K562 (cell line): ENCODE measurements at regions not wholly inside any gene's neighbourhood (a gene's known extent, or its start where the extent isn't known, plus 50 kb on each side); places are given as distances from the start of the nearest gene placed in this dataset.

ENCODE experiments used
- ATAC-seq: fragments of 200-7000 bp; cut with Tn5 transposase; 3 replicates; pipeline ENCODE4 v1.9.1; 2020; ENCODE audit warnings: moderate library complexity
- BruUV-seq: library from RNA; stranded (reverse); fragments of 400-500 nt; replicated peaks from 2 replicates; lab custom pipeline; 2021; lab: Mats Ljungman, UMichigan
- CTCF ChIA-PET: fragments of 300-600 bp; formaldehyde crosslinking; extraction: SDS; loops from one replicate; lab custom pipeline; 2021; ENCODE audit warnings: low intra/inter-chr PET ratio; lab: Yijun Ruan, JAX
- POLR2A ChIA-PET: fragments of 300-600, 350-650 bp; sonication (Branson Sonifier 250); formaldehyde crosslinking; extraction: SDS; loops from one replicate; lab custom pipeline; 2021; ENCODE audit warnings: antibody characterized with exemption, inconsistent platforms; lab: Yijun Ruan, JAX
- DNase-seq, 4 experiments: peaks; one replicate each; pipeline versions ENCODE4 v3.0.0 to v3.0.0-alpha.2; 2011 to 2018; ENCODE audit warnings: low spot score in 3 of 4, mixed read lengths in 3 of 4; ENCODE audit errors: extremely low read depth in 1 of 4
- FAIRE-seq: peaks from 2 replicates; lab custom pipeline; 2011; peaks lifted over from hg19 to GRCh38; lab: Jason Lieb, UNC
- H2AFZ ChIP-seq: 2 replicates; pipeline ENCODE4 v1.6.0; 2011; ENCODE audit warnings: low read depth, low read length, control low read depth, inconsistent platforms
- H3K27ac ChIP-seq: fragments of 200-600 bp; 3 replicates; pipeline ENCODE4 v1.8.0; 2011; ENCODE audit warnings: low read depth, mild to moderate bottlenecking, control low read depth, inconsistent platforms, low read length, moderate library complexity, mixed read lengths; ENCODE audit errors: extremely low read depth
- H3K27me3 ChIP-seq, 2 experiments: fragments of 300-600 bp in 1 of 2; 2 replicates in 1 of 2; 3 replicates in 1 of 2; pipeline versions ENCODE4 v1.6.0 to v1.8.0; 2011; ENCODE audit warnings: inconsistent platforms in 2 of 2, low read length in 2 of 2, mild to moderate bottlenecking in 1 of 2, mixed read lengths in 1 of 2, moderate library complexity in 1 of 2; ENCODE audit not compliant: control insufficient read depth in 2 of 2, insufficient read depth in 2 of 2
- H3K36me3 ChIP-seq: fragments of 300-600 bp; 3 replicates; pipeline ENCODE4 v1.8.0; 2011; ENCODE audit warnings: mild to moderate bottlenecking, low read length, inconsistent platforms; ENCODE audit not compliant: control insufficient read depth, insufficient read depth
- H3K4me1 ChIP-seq, 2 experiments: fragments of 200-600 bp in 1 of 2; replicated peaks in 1 of 2; 2 replicates in 1 of 2; 3 replicates in 1 of 2; pipeline versions ENCODE4 v1.5.1 to v1.8.0; 2011; ENCODE audit warnings: inconsistent platforms in 2 of 2, low read length in 2 of 2, mild to moderate bottlenecking in 1 of 2, mixed read lengths in 1 of 2, moderate library complexity in 1 of 2; ENCODE audit not compliant: control insufficient read depth in 2 of 2, insufficient read depth in 2 of 2
- H3K4me2 ChIP-seq: 2 replicates; pipeline ENCODE4 v1.6.1; 2011; ENCODE audit warnings: low read length, control low read depth, inconsistent platforms, mixed read lengths; ENCODE audit not compliant: insufficient read depth
- H3K4me3 ChIP-seq: fragments of 200-600 bp; sonication (generic), shearing (Covaris generic); 2 replicates; pipeline ENCODE4 v1.5.1; 2016; ENCODE audit warnings: control low read depth, inconsistent platforms
- H3K79me2 ChIP-seq: fragments of 200-600 bp; 3 replicates; pipeline ENCODE4 v1.8.0; 2011; ENCODE audit warnings: low read length, inconsistent platforms; ENCODE audit not compliant: control insufficient read depth, insufficient read depth
- H3K9ac ChIP-seq, 2 experiments: 2 replicates each; pipeline versions ENCODE4 v1.6.0 to v1.6.1; 2011; ENCODE audit warnings: low read depth in 2 of 2, low read length in 2 of 2, control low read depth in 1 of 2, inconsistent platforms in 1 of 2, mild to moderate bottlenecking in 1 of 2, mixed read lengths in 1 of 2; ENCODE audit not compliant: insufficient read depth in 1 of 2
- H3K9me1 ChIP-seq: one replicate; pipeline ENCODE4 v1.6.0; 2011; ENCODE audit warnings: inconsistent platforms, mild to moderate bottlenecking, low read length, moderate library complexity; ENCODE audit not compliant: control insufficient read depth, insufficient read depth
- H3K9me3 ChIP-seq: replicated peaks from 2 replicates; pipeline ENCODE4 v1.5.1; 2011; ENCODE audit warnings: low read depth, low read length, inconsistent platforms; ENCODE audit not compliant: control insufficient read depth, insufficient read depth
- H4K20me1 ChIP-seq: replicated peaks from 2 replicates; pipeline ENCODE4 v1.6.1; 2011; ENCODE audit warnings: low read length, inconsistent platforms, mixed read lengths; ENCODE audit not compliant: control insufficient read depth, insufficient read depth
- CSDE1 ChIP-seq, 2 experiments: fragments of 450-650 bp; IDR thresholded peaks; 2 replicates each; pipeline ENCODE4 v1.6.1; 2016; ENCODE audit warnings: mild to moderate bottlenecking in 1 of 2
- HSF4 ChIP-seq: fragments of 250-450 bp; sonication (Bioruptor Pico); IDR thresholded peaks from 2 replicates; pipeline ENCODE4 v2.1.2; 2022; ENCODE audit warnings: mild to moderate bottlenecking, moderate library complexity, borderline replicate concordance
- KAT2B ChIP-seq: IDR thresholded peaks from one replicate; pipeline ENCODE4 v1.6.1; 2012; ENCODE audit warnings: low read depth, mild to moderate bottlenecking, control low read depth, inconsistent platforms, low read length, moderate library complexity
- NUFIP1 ChIP-seq: fragments of 450-650 bp; IDR thresholded peaks from 2 replicates; pipeline ENCODE4 v1.6.1; 2018; ENCODE audit not compliant: partially characterized antibody
- PKNOX1 ChIP-seq: fragments of 450-650 bp; IDR thresholded peaks from 2 replicates; pipeline ENCODE4 v1.6.1; 2016
- RFX7 ChIP-seq: fragments of 250-450 bp; sonication (Bioruptor Pico); IDR thresholded peaks from 2 replicates; pipeline ENCODE4 v1.5.1; 2021; ENCODE audit warnings: mild to moderate bottlenecking
- TCF3 ChIP-seq: sonication (generic); formaldehyde crosslinking; IDR thresholded peaks from 2 replicates; pipeline ENCODE4 v1.4.0; 2020; ENCODE audit warnings: mild to moderate bottlenecking, missing genetic modification reagents
- ZNF197 ChIP-seq: fragments of 200-800 bp; sonication (Bioruptor generic); IDR thresholded peaks from 2 replicates; pipeline ENCODE4 v1.6.1; 2016; ENCODE audit warnings: low read depth, missing genetic modification characterization, missing compliant biosample characterization
- ZNF212 ChIP-seq: fragments of 450-650 bp; formaldehyde crosslinking; IDR thresholded peaks from 2 replicates; pipeline ENCODE4 v1.4.0; 2020; ENCODE audit warnings: mild to moderate bottlenecking
- WGBS: fragments of 100-300 bp; shearing (Covaris generic); methylation state at CpG from one replicate; pipeline ENCODE4 v1.1.6; 2016; ENCODE audit warnings: low coverage, mixed read lengths; ENCODE audit not compliant: insufficient coverage; ENCODE audit errors: missing lambda C conversion rate; 5-methylcytosine and 5-hydroxymethylcytosine counted together
- in situ Hi-C: fragments of 300-500 bp; cut with MboI; formaldehyde crosslinking; loops from 4 replicates; pipeline ENCODE4 v1.15.0; 2018; ENCODE audit warnings: inconsistent platforms, mixed read lengths
- intact Hi-C: fragments of 100-400 bp; cut with micrococcal nuclease; formaldehyde crosslinking; loops from 2 replicates; pipeline ENCODE4 v1.14.2; 2022

GRCh38 chr9:115522912-115523311 is 405.0 kb upstream of the TNC start:
- Histone ChIP-seq H3K4me1 (no peaks in the 10 kb centered on the region), H3K9ac (no peak overlapping the region), H3K4me3 (no peak overlapping the region), H4K20me1 (no peaks in the 10 kb centered on the region), H3K27ac (no peak overlapping the region), H3K27me3 (no peaks in the 10 kb centered on the region), H3K36me3 (no peaks in the 10 kb centered on the region), H3K79me2 (no peaks in the 10 kb centered on the region), H3K4me2 (no peak overlapping the region), H3K9me1 (no peaks in the 10 kb centered on the region), H3K9me3 (no peaks in the 10 kb centered on the region), H2AFZ (no peak overlapping the region)
- FAIRE-seq: no peak
- BruUV-seq: no TSS peak
- ChIA-PET POLR2A (no interaction called here), CTCF (no interaction called here)
- WGBS: 0% methylated on average over 3 of the region's 3 CpGs
- ATAC-seq: no peak
- no peak for DNase-seq
- TF ChIP-seq TCF3 (CRISPR knock-in tag) (no peak), PKNOX1 (no peak), CSDE1 (IDR thresholded peaks at IDR 0.05) (no peak), ZNF212 (no peak), HSF4 (no peak), ZNF197 (CRISPR knock-in tag) (no peak), KAT2B (no peak), RFX7 (CRISPR knock-in tag) (no peak), NUFIP1 (no peak)
- intact Hi-C loops: no loop called here
- in situ Hi-C loops: no loop called here
